Activated naive CD8-positive, alpha-beta T cell treated with anti-CD3 and anti-CD28 coated beads, Interleukin-2, amount 10 ng/mL, durations not matched to agents 7 days and 5 days (primary cell): ENCODE measurements at regions not wholly inside any gene's neighbourhood (a gene's known extent, or its start where the extent isn't known, plus 50 kb on each side); places are given as distances from the start of the nearest gene placed in this dataset.

Experiments used
- ATAC-seq: fragments of 150-1000 bp; cut with Tn5 transposase; one replicate; pipeline ENCODE4 v1.10.0; 2021; ENCODE audit warnings: low read depth, moderate library complexity
- POLR2A ChIA-PET: fragments of 350-600 bp; sonication (Branson Sonifier 250); formaldehyde crosslinking; loops from one replicate; lab custom pipeline; 2021; ENCODE audit warnings: antibody characterized with exemption; lab: Charles Lee
- DNase-seq: peaks from one replicate; pipeline ENCODE4 v3.0.0; 2021
- H3K27ac Mint-ChIP-seq: one replicate; pipeline ENCODE4 v1.8.0; 2022; ENCODE audit warnings: mild to moderate bottlenecking, mixed read lengths
- H3K27me3 Mint-ChIP-seq: one replicate; pipeline ENCODE4 v1.8.0; 2022; ENCODE audit warnings: mild to moderate bottlenecking, moderate library complexity, mixed read lengths
- H3K36me3 Mint-ChIP-seq: one replicate; pipeline ENCODE4 v1.8.0; 2021; ENCODE audit warnings: mild to moderate bottlenecking, mixed read lengths
- H3K4me1 Mint-ChIP-seq: one replicate; pipeline ENCODE4 v1.8.0; 2021; ENCODE audit warnings: mixed read lengths
- H3K4me3 Mint-ChIP-seq: one replicate; pipeline ENCODE4 v1.8.0; 2022; ENCODE audit warnings: mild to moderate bottlenecking, moderate library complexity, mixed read lengths
- H3K9me3 Mint-ChIP-seq: one replicate; pipeline ENCODE4 v1.8.0; 2021; ENCODE audit warnings: mixed read lengths

DNA sequence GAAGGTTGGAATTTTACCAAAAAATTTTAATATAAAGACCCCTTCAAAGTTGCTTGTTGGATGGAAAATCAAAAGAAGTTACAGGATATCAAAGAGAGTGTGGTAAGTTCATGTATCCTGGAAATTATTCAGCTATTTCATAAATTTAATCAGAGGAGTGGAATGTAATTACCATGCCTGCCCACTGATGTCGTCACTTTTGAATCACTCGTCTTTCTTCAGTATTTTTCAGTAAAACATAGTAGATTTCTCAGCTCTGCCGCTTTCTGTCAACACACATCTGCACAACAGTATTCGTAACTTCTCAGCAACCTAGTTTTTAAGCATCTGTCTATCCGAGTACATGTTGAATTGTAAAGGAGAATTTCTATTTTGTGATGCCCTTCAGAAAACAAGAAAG lies 2163.0 kb upstream of the AGA start:
- H3K27ac Mint-ChIP-seq = no peak overlapping the region
- POLR2A ChIA-PET = no interaction called here
- no peaks in the 10 kb centered on the region for H3K27me3 Mint-ChIP-seq
- no peaks in the 10 kb centered on the region for H3K9me3 Mint-ChIP-seq
- ATAC-seq = no peak
- no peak for DNase-seq
- no peak overlapping the region for H3K4me3 Mint-ChIP-seq
- H3K36me3 Mint-ChIP-seq = no peaks in the 10 kb centered on the region
- no peaks in the 10 kb centered on the region for H3K4me1 Mint-ChIP-seq

- Mint-ChIP-seq H3K4me3 (no peak overlapping the region), H3K27me3 (no peaks in the 10 kb centered on the region), H3K9me3 (no peaks in the 10 kb centered on the region), H3K27ac (no peak overlapping the region), H3K36me3 (no peaks in the 10 kb centered on the region), H3K4me1 (no peaks in the 10 kb centered on the region)
- DNase-seq (no peak), ATAC-seq (no peak)
- POLR2A ChIA-PET = no interaction called here
Observed at GRCh38 chr4:179607003-179607402, 2164.8 kb upstream of the AGA start.

- Mint-ChIP-seq H3K27me3 (no peaks in the 10 kb centered on the region), H3K9me3 (no peaks in the 10 kb centered on the region), H3K4me3 (no peak overlapping the region), H3K4me1 (no peaks in the 10 kb centered on the region), H3K36me3 (no peaks in the 10 kb centered on the region), H3K27ac (no peak overlapping the region)
- ATAC-seq = no peak
- DNase-seq = no peak
- POLR2A ChIA-PET = no interaction called here
Observed at GRCh38 chr4:179615704-179616103, 2173.5 kb upstream of the AGA start.

- Mint-ChIP-seq H3K4me3 (no peak overlapping the region), H3K36me3 (no peaks in the 10 kb centered on the region), H3K4me1 (no peaks in the 10 kb centered on the region), H3K9me3 (no peaks in the 10 kb centered on the region), H3K27me3 (no peaks in the 10 kb centered on the region), H3K27ac (no peak overlapping the region)
- DNase-seq (no peak), ATAC-seq (no peak)
- POLR2A ChIA-PET = no interaction called here
Observed at GRCh38 chr4:179618966-179619365, 2176.7 kb upstream of the AGA start.

DNA sequence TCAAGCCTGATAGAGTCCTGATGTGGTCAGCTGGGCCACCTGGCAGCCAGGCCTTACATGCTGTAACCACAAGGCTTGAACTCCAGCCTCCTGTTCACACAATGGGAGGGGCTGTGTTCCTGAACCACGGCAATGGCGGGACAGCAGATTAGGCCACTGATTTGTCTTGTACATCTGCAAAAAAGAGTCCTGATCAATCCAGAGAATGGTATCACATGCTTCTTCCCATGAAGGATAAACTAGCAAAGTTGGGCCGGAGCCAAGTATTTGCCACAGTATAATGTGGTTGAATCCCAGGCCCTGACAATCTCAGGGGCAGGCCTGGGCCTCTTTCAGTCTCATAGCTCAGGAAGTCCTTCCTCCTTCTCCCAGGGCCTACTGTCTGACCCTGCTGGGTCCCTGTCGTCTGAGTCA lies 2182.5 kb upstream of the AGA start:
- ATAC-seq (no peak), DNase-seq (no peak)
- Mint-ChIP-seq H3K4me3 (no peak overlapping the region), H3K9me3 (no peaks in the 10 kb centered on the region), H3K4me1 (no peaks in the 10 kb centered on the region), H3K36me3 (no peaks in the 10 kb centered on the region), H3K27me3 (no peaks in the 10 kb centered on the region), H3K27ac (no peak overlapping the region)
- POLR2A ChIA-PET = no interaction called here

DNA sequence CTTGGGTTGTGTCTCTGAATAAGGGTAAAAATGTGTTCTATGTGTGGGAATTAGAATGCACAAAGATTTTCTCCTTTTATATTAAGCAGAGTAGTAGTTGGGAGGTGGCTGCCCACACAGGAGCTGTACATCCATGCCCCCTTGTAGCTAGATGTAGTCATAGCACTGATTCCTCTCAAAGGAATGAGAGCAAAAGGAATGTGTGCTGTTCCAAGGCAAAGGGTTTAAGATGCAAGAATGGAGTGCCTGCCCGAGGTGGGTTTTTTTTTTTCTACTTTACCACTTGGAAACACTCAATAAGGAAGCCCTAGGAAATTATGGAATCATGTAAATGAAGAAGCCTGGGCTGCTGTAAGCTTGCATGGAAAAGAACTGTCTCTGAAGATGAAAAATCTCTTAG lies 2183.2 kb upstream of the AGA start:
- DNase-seq (no peak), ATAC-seq (no peak)
- no peaks in the 10 kb centered on the region for H3K27me3 Mint-ChIP-seq
- H3K9me3 Mint-ChIP-seq = no peaks in the 10 kb centered on the region
- no peaks in the 10 kb centered on the region for H3K36me3 Mint-ChIP-seq
- no peaks in the 10 kb centered on the region for H3K4me1 Mint-ChIP-seq
- no peak overlapping the region for H3K27ac Mint-ChIP-seq
- POLR2A ChIA-PET = no interaction called here
- no peak overlapping the region for H3K4me3 Mint-ChIP-seq

DNA sequence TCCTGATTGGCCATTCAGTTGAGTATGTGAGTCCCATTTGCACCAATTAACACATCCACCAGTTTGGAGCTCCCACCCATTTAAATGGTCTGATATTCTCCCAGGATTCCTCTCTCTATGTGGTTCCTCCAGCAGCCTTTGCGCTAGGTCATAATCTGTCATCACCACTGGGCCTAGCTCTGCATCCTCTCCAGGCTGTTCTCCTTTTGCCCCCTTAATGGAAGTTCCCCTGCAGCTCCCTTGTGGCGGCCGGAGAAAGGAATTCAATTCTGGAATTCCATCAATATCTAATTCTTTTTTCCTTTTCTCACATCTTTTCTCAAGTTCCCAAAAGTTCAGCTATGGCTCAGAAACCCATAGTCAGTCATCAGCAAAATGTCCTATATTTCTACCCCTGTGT lies 2184.4 kb upstream of the AGA start:
- Mint-ChIP-seq H3K4me3 (no peak overlapping the region), H3K9me3 (no peaks in the 10 kb centered on the region), H3K27ac (no peak overlapping the region), H3K27me3 (no peaks in the 10 kb centered on the region), H3K36me3 (no peaks in the 10 kb centered on the region), H3K4me1 (no peaks in the 10 kb centered on the region)
- no peak for ATAC-seq
- no peak for DNase-seq
- POLR2A ChIA-PET = no interaction called here

DNA sequence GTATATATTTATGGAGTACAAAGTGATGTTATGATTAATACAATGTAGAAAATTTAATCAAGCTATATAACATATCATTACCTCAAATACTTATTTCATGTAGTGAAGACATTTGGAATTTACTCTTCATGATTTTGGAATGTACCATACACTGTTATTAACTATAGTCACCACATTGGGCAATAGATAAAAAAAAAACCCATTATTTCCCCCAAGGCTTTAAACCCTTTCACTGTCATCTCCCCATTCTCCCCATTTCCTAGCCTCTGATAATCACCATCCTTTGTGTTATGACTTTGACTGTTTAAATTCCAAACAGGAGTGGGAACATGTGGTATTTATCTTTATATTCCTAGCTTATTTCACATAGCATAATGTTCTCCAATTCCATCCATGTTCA lies 2189.1 kb upstream of the AGA start:
- Mint-ChIP-seq H3K4me3 (no peak overlapping the region), H3K4me1 (no peaks in the 10 kb centered on the region), H3K27me3 (no peaks in the 10 kb centered on the region), H3K9me3 (peaks cover 1% of the 10 kb centered on the region), H3K36me3 (no peaks in the 10 kb centered on the region), H3K27ac (no peak overlapping the region)
- no peak for DNase-seq
- no peak for ATAC-seq
- POLR2A ChIA-PET = no interaction called here

DNA sequence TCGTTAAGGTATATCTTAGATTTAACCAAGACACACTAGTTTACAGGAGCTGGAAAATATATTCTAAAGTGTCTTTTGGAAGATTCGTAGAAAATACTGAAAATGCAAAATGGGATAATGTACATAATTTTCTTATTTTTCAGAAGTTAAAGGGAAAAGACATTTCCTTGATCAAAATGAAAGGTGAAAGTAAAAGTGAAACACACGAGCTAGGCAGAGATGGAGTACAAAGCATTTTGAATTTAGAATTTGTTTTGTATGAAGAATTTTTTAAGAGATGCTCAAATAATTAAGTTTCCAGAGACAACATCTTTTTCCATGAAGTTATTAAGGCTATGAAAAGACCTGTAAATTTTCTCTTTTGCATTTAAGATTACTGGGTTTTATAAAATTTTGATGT lies 2192.6 kb upstream of the AGA start:
- ATAC-seq (no peak), DNase-seq (no peak)
- Mint-ChIP-seq H3K4me1 (no peaks in the 10 kb centered on the region), H3K27me3 (no peaks in the 10 kb centered on the region), H3K27ac (no peak overlapping the region), H3K4me3 (no peak overlapping the region), H3K36me3 (no peaks in the 10 kb centered on the region), H3K9me3 (peaks cover 3% of the 10 kb centered on the region)
- POLR2A ChIA-PET = no interaction called here

DNA sequence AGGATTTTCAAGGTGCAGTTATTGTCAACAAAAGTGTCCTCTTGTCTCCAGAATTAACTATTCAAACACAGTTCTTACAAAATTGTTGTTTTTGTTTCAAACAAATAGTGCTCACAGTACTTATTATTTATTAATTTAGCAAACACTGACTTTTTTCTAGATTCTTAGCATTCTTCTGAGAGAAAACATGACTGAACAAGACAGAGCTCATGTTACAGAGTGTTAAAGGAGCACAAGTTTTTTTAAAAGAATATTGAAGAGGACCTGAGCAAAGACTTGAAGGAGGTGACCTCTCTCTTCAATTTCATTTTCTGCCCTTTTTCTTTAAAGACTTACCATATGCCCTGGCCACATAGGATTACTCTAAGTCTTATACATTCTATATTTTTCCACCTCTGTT lies 2220.3 kb upstream of the AGA start:
- no peak overlapping the region for H3K4me3 Mint-ChIP-seq
- no peaks in the 10 kb centered on the region for H3K4me1 Mint-ChIP-seq
- H3K27ac Mint-ChIP-seq = no peak overlapping the region
- ATAC-seq (no peak), DNase-seq (no peak)
- no peaks in the 10 kb centered on the region for H3K27me3 Mint-ChIP-seq
- no peaks in the 10 kb centered on the region for H3K36me3 Mint-ChIP-seq
- H3K9me3 Mint-ChIP-seq = peaks cover 12% of the 10 kb centered on the region
- POLR2A ChIA-PET = no interaction called here

- no peak overlapping the region for H3K4me3 Mint-ChIP-seq
- no peaks in the 10 kb centered on the region for H3K36me3 Mint-ChIP-seq
- POLR2A ChIA-PET = no interaction called here
- no peak for DNase-seq
- no peaks in the 10 kb centered on the region for H3K27me3 Mint-ChIP-seq
- ATAC-seq = no peak
- no peaks in the 10 kb centered on the region for H3K4me1 Mint-ChIP-seq
- H3K27ac Mint-ChIP-seq = no peak overlapping the region
- H3K9me3 Mint-ChIP-seq = peaks cover 12% of the 10 kb centered on the region
Observed at GRCh38 chr4:179663641-179664429, 2221.6 kb upstream of the AGA start.

GRCh38 chr4:179664430-179665027 lies 2222.3 kb upstream of the AGA start:
- H3K27ac Mint-ChIP-seq = no peak overlapping the region
- H3K27me3 Mint-ChIP-seq = no peaks in the 10 kb centered on the region
- H3K9me3 Mint-ChIP-seq = peaks cover 12% of the 10 kb centered on the region
- no peaks in the 10 kb centered on the region for H3K4me1 Mint-ChIP-seq
- no peak overlapping the region for H3K4me3 Mint-ChIP-seq
- no peaks in the 10 kb centered on the region for H3K36me3 Mint-ChIP-seq
- DNase-seq (no peak), ATAC-seq (no peak)
- POLR2A ChIA-PET = no interaction called here

DNA sequence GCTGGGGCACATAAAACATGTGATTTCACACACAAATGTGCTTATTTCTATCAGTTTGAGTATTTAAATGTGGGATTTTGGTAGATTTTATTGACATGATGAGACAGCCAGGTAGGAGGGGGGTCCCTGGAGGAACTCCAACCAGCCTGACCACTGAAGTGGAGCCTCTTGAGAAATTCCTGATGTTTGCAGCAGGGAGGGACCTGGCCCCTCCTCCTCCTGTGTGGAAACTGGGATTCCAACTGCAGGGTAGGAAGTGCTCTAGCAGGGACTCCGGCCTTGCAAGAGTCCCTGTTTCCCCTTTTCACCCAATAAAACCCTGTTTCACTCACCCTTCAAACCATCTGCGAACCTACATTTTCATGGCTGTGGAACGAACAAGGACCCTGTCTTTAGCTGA lies 2224.0 kb upstream of the AGA start:
- Mint-ChIP-seq H3K27me3 (no peaks in the 10 kb centered on the region), H3K27ac (no peak overlapping the region), H3K4me1 (no peaks in the 10 kb centered on the region), H3K36me3 (no peaks in the 10 kb centered on the region), H3K9me3 (peaks cover 12% of the 10 kb centered on the region), H3K4me3 (no peak overlapping the region)
- ATAC-seq (no peak), DNase-seq (no peak)
- POLR2A ChIA-PET = no interaction called here

DNA sequence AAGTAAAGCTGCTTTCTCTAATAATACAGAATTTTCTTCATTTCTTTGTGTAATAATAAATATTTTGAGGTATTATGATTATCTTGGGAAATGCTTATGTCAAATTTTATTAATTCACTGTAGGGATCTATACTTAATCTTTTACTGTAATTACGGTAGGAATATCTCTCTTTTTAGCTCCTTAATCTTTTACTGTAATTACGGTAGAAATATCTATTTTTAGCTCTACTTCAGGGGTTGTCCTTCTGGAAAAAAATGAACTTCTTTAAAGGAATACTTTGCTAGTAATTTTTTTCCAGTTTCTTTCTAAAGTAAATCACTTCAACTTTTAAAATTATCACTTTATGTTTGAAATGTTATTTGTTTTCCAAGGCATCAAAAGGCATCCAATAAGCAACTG lies 2229.4 kb upstream of the AGA start:
- DNase-seq (no peak), ATAC-seq (no peak)
- no peaks in the 10 kb centered on the region for H3K36me3 Mint-ChIP-seq
- POLR2A ChIA-PET = no interaction called here
- H3K9me3 Mint-ChIP-seq = peaks cover 6% of the 10 kb centered on the region
- no peaks in the 10 kb centered on the region for H3K27me3 Mint-ChIP-seq
- H3K27ac Mint-ChIP-seq = no peak overlapping the region
- H3K4me3 Mint-ChIP-seq = no peak overlapping the region
- H3K4me1 Mint-ChIP-seq = no peaks in the 10 kb centered on the region
